ENCODE measurements at regions not wholly inside any gene's neighbourhood (a gene's known extent, or its start where the extent isn't known, plus 50 kb on each side); places are given as distances from the start of the nearest gene placed in this dataset.

GRCh38 chr9:118395415-118395814 is 691.2 kb downstream of the TLR4 start:
- no peak for TF ChIP-seq POLR2A (IDR thresholded peaks at IDR 0.05; ENCODE audit: extremely low read depth, insufficient read length)
- TF ChIP-seq CTCF (IDR thresholded peaks at IDR 0.05; ENCODE audit: low read depth, low read length), result no peak
- no peak for TF ChIP-seq MAX (IDR thresholded peaks at IDR 0.05; ENCODE audit: low read depth, low read length)
- TF ChIP-seq MYC (IDR thresholded peaks at IDR 0.05; ENCODE audit: low read depth, low read length), result no peak
- no peak for DNase-seq (ENCODE audit: low read depth)
- H3K4me3 ChIP-seq (ENCODE audit: low read depth, low read length), result no peak overlapping the region

GRCh38 chr9:118401546-118401945 is 697.3 kb downstream of the TLR4 start:
- no peak for DNase-seq (ENCODE audit: low read depth)
- TF ChIP-seq MYC (IDR thresholded peaks at IDR 0.05; ENCODE audit: low read depth, low read length) (no peak), CTCF (IDR thresholded peaks at IDR 0.05; ENCODE audit: low read depth, low read length) (no peak), MAX (IDR thresholded peaks at IDR 0.05; ENCODE audit: low read depth, low read length) (no peak), POLR2A (IDR thresholded peaks at IDR 0.05; ENCODE audit: extremely low read depth, insufficient read length) (no peak)
- no peak overlapping the region for H3K4me3 ChIP-seq (ENCODE audit: low read depth, low read length)

GRCh38 chr9:118414676-118415075 is 710.5 kb downstream of the TLR4 start:
- TF ChIP-seq MAX (IDR thresholded peaks at IDR 0.05; ENCODE audit: low read depth, low read length) (no peak), MYC (IDR thresholded peaks at IDR 0.05; ENCODE audit: low read depth, low read length) (no peak), POLR2A (IDR thresholded peaks at IDR 0.05; ENCODE audit: extremely low read depth, insufficient read length) (no peak), CTCF (IDR thresholded peaks at IDR 0.05; ENCODE audit: low read depth, low read length) (no peak)
- no peak for DNase-seq (ENCODE audit: low read depth)
- no peak overlapping the region for H3K4me3 ChIP-seq (ENCODE audit: low read depth, low read length)

- TF ChIP-seq CTCF (IDR thresholded peaks at IDR 0.05; ENCODE audit: low read depth, low read length) (no peak), POLR2A (IDR thresholded peaks at IDR 0.05; ENCODE audit: extremely low read depth, insufficient read length) (no peak), MYC (IDR thresholded peaks at IDR 0.05; ENCODE audit: low read depth, low read length) (no peak), MAX (IDR thresholded peaks at IDR 0.05; ENCODE audit: low read depth, low read length) (no peak)
- no peak for DNase-seq (ENCODE audit: low read depth)
- no peak overlapping the region for H3K4me3 ChIP-seq (ENCODE audit: low read depth, low read length)
These were observed 714.8 kb downstream of the TLR4 start for GRCh38 chr9:118418887-118419565.

GRCh38 chr9:118419676-118420075 is 715.5 kb downstream of the TLR4 start:
- DNase-seq (ENCODE audit: low read depth), result no peak
- H3K4me3 ChIP-seq (ENCODE audit: low read depth, low read length), result no peak overlapping the region
- TF ChIP-seq POLR2A (IDR thresholded peaks at IDR 0.05; ENCODE audit: extremely low read depth, insufficient read length), result no peak
- no peak for TF ChIP-seq CTCF (IDR thresholded peaks at IDR 0.05; ENCODE audit: low read depth, low read length)
- TF ChIP-seq MYC (IDR thresholded peaks at IDR 0.05; ENCODE audit: low read depth, low read length), result no peak
- no peak for TF ChIP-seq MAX (IDR thresholded peaks at IDR 0.05; ENCODE audit: low read depth, low read length)
